GM18505 (cell line): ENCODE measurements at regions not wholly inside any gene's neighbourhood (a gene's known extent, or its start where the extent isn't known, plus 50 kb on each side); places are given as distances from the start of the nearest gene placed in this dataset.

ENCODE experiments used
- ATAC-seq: cut with Tn5 transposase; IDR thresholded peaks from one replicate; pipeline ENCODE4 v1.9.1; 2021; ENCODE audit not compliant: unreplicated experiment
- POLR2A ChIP-seq: IDR thresholded peaks from 4 replicates; pipeline ENCODE4 v1.6.1; 2011; ENCODE audit warnings: borderline replicate concordance; ENCODE audit not compliant: insufficient read depth, insufficient read length; ENCODE audit errors: extremely low read depth

DNA sequence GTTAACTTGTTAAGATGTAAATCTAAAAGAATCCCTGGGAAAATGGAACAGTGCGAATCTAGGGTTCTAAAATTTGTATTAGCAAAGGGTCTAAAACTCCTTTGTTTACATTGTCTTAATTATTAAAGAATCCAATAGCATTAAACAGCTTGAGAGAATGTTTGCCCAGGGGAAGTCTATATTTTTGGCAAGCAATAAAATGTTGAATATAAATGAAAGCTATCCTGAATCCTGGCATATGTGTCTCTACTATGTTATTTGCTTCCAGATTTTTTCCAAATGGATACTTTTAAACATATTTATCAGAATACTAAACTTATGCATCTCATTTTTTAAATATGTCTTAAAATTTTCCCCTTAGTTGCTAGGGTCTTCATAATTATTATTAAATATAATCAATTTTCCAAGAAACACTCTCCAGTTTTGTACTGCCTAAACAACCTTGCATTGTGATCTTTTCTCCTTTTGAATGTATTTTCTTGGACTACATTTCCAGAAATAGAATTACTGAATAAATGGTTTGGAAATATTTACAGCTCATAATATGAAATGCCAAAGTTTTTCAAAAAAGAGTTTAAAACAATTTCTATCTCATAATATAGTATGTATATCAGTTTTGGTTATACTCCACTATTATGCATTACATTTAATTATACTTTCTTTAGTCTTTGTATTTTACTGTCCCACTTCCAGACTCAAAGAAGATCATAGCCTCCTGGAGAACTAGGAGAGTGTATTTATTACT is 304.8 kb downstream of the USP25 start:
- no peak for TF ChIP-seq POLR2A
- no peak for ATAC-seq

GRCh38 chr21:16037421-16037955 is 307.7 kb downstream of the USP25 start:
- no peak for ATAC-seq
- TF ChIP-seq POLR2A: no peak

DNA sequence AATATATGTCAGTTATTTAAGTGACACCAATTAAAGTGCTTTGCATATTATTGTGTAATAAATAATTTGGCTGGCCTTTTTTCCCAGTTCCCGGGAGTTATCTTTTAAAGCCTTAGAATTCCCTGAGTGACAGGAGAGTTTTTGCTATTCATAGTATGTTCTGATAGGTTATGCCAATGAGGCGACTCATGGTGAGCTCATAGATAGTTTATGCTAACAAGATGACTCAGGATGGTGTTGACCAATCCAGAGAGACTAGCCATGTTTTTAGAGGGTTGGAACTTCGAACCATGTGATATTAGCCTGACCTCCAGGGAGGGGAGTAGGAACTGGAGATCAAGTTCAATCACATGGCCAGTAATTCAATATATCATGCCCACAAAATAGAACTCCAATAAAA is 310.8 kb downstream of the USP25 start:
- ATAC-seq: no peak

GRCh38 chr21:16044676-16045075 is 314.9 kb downstream of the USP25 start:
- no peak for ATAC-seq
- no peak for TF ChIP-seq POLR2A

More for the DNA sequence above, 310.8 kb downstream of the USP25 start:
- no peak for TF ChIP-seq POLR2A

GRCh38 chr21:16046656-16047330 is 317.0 kb downstream of the USP25 start:
- no peak for ATAC-seq

DNA sequence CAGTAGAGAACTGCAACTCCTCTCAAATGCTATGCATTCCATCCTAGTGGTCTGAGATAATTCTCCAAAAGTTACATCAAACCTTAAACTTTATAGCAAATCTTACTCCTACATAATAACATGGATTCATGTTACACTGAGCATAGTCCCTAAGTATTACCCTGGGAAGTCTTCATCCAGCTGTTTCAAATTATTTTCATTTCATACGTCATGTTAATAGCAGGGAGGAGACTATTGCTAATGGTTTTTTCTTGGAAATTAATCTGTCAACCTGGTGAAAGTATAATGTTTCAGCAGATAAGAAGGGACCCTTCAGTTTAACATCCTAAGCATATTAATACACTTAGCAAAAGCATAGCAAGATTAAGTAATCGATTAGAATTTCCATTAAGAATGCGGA is 318.1 kb downstream of the USP25 start:
- no peak for TF ChIP-seq POLR2A
- no peak for ATAC-seq

More at GRCh38 chr21:16046656-16047330, 317.0 kb downstream of the USP25 start:
- no peak for TF ChIP-seq POLR2A

- ATAC-seq: no peak
- no peak for TF ChIP-seq POLR2A
Measured at GRCh38 chr21:16055014-16055413, 325.2 kb downstream of the USP25 start.

DNA sequence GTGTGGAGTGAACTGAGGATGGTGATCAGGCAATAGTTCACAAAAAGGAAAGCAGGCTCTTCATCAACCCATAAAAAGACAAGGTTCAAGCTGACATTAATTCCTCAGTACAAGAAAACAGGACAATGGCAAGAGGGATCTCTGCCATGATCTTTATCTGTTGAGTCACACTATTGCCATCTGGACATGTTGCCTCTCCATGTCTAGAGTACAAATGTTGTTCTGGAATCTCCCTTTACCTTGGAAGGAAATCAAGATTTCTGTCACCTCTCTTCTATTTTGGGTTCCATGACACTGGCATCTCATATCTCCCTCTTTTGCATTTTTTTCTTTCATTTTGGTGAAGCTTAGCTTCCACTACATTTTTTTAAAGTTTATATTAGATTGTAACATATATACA is 329.1 kb downstream of the USP25 start:
- TF ChIP-seq POLR2A: no peak
- no peak for ATAC-seq

GRCh38 chr21:16059981-16060380 is 330.2 kb downstream of the USP25 start:
- no peak for TF ChIP-seq POLR2A
- no peak for ATAC-seq

DNA sequence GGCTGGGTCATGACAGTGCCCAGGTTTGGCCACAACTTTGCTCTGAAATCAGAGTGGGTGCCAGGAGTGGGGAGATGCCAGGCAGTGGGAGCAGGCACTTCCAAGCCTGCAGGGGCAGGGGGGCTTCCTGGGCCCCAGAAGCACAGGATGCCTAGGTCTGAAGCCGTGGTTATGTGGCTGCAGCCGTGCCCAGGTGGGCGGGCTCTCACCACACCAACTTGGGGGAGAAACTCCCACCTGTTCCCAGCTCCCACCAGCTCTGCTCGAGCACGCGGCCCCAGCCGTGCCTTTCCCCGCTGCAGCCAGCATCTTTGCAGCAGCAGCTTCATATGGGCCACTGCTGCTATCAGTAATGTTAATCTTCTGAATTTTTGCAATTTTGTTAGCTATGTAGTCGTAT is 331.4 kb downstream of the USP25 start:
- no peak for ATAC-seq
- TF ChIP-seq POLR2A: no peak

DNA sequence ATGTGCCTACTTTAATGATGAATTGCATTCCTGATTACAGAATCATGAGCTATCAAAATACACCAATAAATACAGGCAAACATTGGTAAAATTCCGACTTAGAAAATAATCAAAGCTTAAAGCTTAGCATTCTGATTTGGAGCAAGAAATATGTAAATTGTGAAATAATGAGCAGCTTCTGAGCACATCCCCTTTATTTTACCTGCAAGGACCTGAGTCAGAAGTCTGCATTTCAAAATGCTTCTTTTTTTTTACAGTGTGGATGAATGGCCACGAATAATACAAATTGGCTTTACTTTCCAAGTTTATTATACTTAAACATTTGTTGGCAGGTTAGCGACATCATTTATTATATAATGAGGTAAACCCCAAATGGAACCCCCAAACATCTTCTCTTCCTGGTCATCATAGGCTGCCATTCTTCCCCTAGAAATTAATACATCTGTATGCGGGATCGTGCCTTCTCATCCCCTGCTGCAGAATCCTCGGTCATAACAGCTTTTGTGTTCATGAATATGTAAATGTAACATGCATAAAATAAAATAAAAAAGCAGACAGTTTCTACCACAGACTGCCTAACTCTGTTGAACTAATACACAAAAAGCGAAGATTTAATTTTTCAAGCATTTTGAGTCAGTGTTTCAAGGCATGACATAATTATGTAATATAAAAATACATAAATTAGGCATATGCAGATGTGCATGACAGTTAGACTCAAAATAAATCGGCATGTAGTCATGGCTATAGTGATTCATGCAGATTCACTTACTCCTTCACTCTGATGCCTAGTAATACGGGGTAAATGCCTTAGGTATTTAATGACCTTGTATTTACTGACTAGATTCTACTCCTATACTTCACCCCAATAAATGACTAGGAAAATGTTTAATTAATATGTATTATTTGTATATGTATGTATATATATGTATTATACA is 339.7 kb downstream of the USP25 start:
- no peak for TF ChIP-seq POLR2A

DNA sequence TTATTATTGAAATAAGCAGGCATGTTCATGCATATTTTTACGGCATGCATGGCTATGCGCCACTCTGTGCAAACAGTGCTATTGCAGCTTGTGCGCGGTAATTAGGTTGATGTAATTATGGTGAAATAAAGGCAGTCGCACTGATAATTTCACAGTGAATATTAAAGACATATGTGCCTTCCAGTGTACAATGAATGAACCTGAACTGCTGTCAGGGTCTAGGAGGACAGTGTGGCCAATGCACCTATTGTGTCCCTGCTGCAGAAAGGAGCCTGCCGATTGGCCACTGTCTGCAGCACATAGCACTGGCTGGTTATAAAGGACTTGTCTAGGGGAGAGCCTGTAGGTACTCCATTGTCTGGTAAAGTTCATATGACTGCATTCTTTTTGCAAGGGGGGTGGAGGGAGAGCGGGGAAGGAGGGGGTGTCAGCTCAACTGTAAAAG is 340.4 kb downstream of the USP25 start:
- ATAC-seq: no peak
- TF ChIP-seq POLR2A: no peak

More for the DNA sequence above, 339.7 kb downstream of the USP25 start:
- no peak for ATAC-seq

GRCh38 chr21:16071092-16071491 is 341.3 kb downstream of the USP25 start:
- no peak for TF ChIP-seq POLR2A
- ATAC-seq: no peak
